Psoas muscle (tissue), 7 donors: ENCODE measurements at regions not wholly inside any gene's neighbourhood (a gene's known extent, or its start where the extent isn't known, plus 50 kb on each side); places are given as distances from the start of the nearest gene placed in this dataset.

Source experiments
- ATAC-seq, 4 donors: fragments of 200-7000 bp; cut with Tn5 transposase; one replicate each; pipeline ENCODE4 v1.9.1; 2020; ENCODE audit warnings: moderate library complexity in 3 of 4, mild to moderate bottlenecking in 2 of 4
- DNase-seq, 2 donors: peaks; one replicate each; pipeline ENCODE4 v3.0.0-alpha.2; 2020
- H3K27ac ChIP-seq: fragments of 200-600 bp; one replicate; pipeline ENCODE4 v1.8.0; 2022
- H3K27me3 ChIP-seq, 3 donors: fragments of 200-600 bp in 1 of 3; one replicate each; pipeline versions ENCODE4 v1.6.1 to v1.8.0; 2013 to 2022; ENCODE audit warnings: low read length in 2 of 3, mild to moderate bottlenecking in 2 of 3, moderate library complexity in 1 of 3; ENCODE audit not compliant: insufficient read depth in 3 of 3
- H3K36me3 ChIP-seq, 2 donors: fragments of 200-600 bp in 1 of 2; one replicate each; pipeline versions ENCODE4 v1.6.1 to v1.8.0; 2013 to 2022; ENCODE audit warnings: low read depth in 1 of 2, mild to moderate bottlenecking in 1 of 2, moderate library complexity in 1 of 2; ENCODE audit not compliant: insufficient read depth in 1 of 2
- H3K4me1 ChIP-seq: fragments of 200-600 bp; one replicate; pipeline ENCODE4 v1.8.0; 2022
- H3K4me3 ChIP-seq: fragments of 200-600 bp; one replicate; pipeline ENCODE4 v1.8.0; 2022; ENCODE audit warnings: mild to moderate bottlenecking
- H3K9me3 ChIP-seq: fragments of 200-600 bp; one replicate; pipeline ENCODE4 v1.8.0; 2022
- WGBS, 3 donors: extraction: QIAGEN DNeasy Blood & Tissue Kit; methylation state at CpG; one replicate each; pipeline versions ENCODE4 v1.1.6 to v1.1.7; 2013; 5-methylcytosine and 5-hydroxymethylcytosine counted together
- intact Hi-C, 2 donors: fragments of 100-400 bp; cut with DNase I; formaldehyde crosslinking; loops; one replicate each; pipeline versions ENCODE4 v1.11.0 to v1.14.2; 2022
- TF ChIP-seq, protein P1 (sequence below): fragments of 200-600 bp; IDR thresholded peaks from one replicate; pipeline ENCODE4 v1.8.0; 2022; ENCODE audit warnings: antibody characterized with exemption
- donor health status: healthy with polysubstance abuse.
- donor health status: DM: no; HTN: no; CAD: no; lungs with moderate emphysema.
- donor health status: Bipolar disorder and iron deficiency.
- donor health status: healthy.
- donor health status: DM: yes; HTN: yes; CAD: no.
- donor health status: DM: no; HTN: no; CAD: no.
- donor health status: DM: yes; HTN: yes; CAD: no.

DNA sequence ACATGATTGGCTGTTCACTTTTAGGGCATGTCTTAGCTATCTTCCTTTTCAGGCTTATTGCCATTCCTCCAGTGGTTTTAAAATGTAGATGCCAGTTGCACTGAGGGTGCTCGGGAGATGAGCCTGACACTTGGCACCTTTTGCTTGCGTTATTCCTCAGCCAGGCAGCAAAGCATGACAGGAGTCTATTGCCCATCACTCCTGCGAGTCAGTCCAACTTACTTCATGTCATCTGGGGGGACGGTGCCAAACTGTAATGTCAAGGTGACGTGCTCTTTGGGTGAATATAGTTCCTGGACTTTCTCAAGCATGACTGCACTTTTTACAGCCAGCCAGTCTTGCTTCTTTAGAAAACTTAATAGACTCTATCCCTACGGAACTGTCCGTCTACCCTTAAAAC is 406.0 kb upstream of the C2CD4B start:
- Histone ChIP-seq H3K36me3 (no peaks in the 10 kb centered on the region), H3K27ac (no peak overlapping the region), H3K4me1 (peaks cover 30% of the 10 kb centered on the region), H3K27me3 (no peaks in the 10 kb centered on the region), H3K9me3 (no peaks in the 10 kb centered on the region), H3K4me3 (no peak overlapping the region)
- TF ChIP-seq, protein P1, sequence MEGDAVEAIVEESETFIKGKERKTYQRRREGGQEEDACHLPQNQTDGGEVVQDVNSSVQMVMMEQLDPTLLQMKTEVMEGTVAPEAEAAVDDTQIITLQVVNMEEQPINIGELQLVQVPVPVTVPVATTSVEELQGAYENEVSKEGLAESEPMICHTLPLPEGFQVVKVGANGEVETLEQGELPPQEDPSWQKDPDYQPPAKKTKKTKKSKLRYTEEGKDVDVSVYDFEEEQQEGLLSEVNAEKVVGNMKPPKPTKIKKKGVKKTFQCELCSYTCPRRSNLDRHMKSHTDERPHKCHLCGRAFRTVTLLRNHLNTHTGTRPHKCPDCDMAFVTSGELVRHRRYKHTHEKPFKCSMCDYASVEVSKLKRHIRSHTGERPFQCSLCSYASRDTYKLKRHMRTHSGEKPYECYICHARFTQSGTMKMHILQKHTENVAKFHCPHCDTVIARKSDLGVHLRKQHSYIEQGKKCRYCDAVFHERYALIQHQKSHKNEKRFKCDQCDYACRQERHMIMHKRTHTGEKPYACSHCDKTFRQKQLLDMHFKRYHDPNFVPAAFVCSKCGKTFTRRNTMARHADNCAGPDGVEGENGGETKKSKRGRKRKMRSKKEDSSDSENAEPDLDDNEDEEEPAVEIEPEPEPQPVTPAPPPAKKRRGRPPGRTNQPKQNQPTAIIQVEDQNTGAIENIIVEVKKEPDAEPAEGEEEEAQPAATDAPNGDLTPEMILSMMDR: no peak
- DNase-seq (no peak), ATAC-seq (peak; percentile 48 to 77 (median 62))
- intact Hi-C loops: loop anchor here in 1 of 2 donors (2.0 to 5.0 kb wide), 2 partner anchors 32 to 46 kb away; no protein-coding TSS in a partner anchor
- 37 to 55% (median 44%) methylated on average over 7 of the region's 7 CpGs for WGBS, 3 donors

DNA sequence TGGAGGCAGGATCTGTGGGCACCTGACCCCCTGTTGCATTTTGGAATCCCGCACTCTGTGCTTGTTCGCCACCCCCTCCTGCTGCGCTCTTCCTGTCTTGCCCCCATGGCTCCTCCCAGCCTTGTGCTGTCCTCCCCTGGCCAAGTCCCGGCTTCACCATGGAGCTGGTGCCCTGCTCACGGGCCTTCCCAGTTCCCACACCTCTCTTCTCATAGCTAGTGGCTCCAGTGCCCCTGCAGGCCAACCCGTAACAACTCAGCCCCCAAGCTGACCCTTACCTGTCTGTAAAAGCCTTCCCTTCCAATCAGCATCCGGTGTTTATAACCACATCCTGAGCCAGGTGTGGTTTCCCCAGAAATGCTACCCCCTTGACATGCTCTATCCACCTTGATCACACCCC is 407.7 kb upstream of the C2CD4B start:
- Histone ChIP-seq H3K9me3 (no peaks in the 10 kb centered on the region), H3K36me3 (no peaks in the 10 kb centered on the region), H3K4me1 (peaks cover 20% of the 10 kb centered on the region), H3K4me3 (no peak overlapping the region), H3K27me3 (no peaks in the 10 kb centered on the region), H3K27ac (no peak overlapping the region)
- intact Hi-C loops: loop anchor here in 1 of 2 donors (5.0 kb wide), 1 partner anchor 45 kb away; no protein-coding TSS in a partner anchor
- 91 to 99% (median 93%) methylated on average over 7 of the region's 7 CpGs for WGBS, 3 donors
- ATAC-seq: no peak
- DNase-seq: no peak
- TF ChIP-seq, protein P1: no peak

DNA sequence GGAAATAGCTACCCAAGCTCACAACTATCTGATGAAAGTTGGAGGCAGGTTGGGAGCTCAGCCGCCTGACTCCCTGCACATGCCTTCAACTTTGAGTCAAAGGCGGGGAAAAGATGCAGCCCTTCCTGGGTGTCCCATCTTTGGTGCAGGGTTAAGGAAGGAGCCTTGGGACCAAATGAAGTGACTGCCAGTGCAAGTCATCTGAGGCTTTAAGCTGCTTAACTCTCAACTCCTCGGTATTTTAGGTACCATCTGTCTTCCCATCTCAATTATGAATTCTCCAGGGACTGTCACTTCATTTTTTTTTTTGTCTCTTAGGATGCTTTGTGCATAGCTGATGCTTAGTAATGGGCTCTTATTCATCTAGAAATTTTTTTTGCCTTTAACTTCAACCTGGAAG is 408.8 kb upstream of the C2CD4B start:
- H3K4me1 ChIP-seq: peaks cover 17% of the 10 kb centered on the region
- no peaks in the 10 kb centered on the region for H3K9me3 ChIP-seq
- WGBS, 3 donors: 70 to 76% (median 72%) methylated on average over 3 of the region's 3 CpGs
- intact Hi-C loops: loop anchor here in 1 of 2 donors (5.0 kb wide), 1 partner anchor 43 kb away; no protein-coding TSS in a partner anchor
- no peak for DNase-seq
- H3K27me3 ChIP-seq: no peaks in the 10 kb centered on the region
- H3K36me3 ChIP-seq: no peaks in the 10 kb centered on the region
- H3K4me3 ChIP-seq: no peak overlapping the region
- no peak for ATAC-seq
- TF ChIP-seq, protein P1: no peak
- no peak overlapping the region for H3K27ac ChIP-seq

DNA sequence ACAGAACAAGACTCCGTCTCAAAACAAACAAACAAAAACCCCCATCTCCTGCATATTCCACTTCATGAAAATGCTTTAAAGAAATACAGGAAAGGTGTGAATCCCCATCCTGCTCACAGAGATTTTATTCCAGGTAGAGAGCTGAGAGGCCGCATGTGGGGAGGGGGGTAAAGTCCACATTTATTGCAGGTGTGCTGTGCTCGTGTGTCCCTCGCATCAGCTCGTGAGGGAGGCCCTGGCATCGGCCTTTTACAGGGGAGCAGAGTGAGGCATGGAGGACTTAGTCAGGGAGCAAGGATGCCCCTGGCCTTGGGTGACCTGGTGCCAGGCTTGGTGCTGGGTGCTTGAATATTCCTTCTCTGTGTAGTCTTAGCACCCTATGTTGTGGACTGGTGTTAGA is 413.5 kb upstream of the C2CD4B start:
- Histone ChIP-seq H3K9me3 (no peaks in the 10 kb centered on the region), H3K27ac (no peak overlapping the region), H3K27me3 (no peaks in the 10 kb centered on the region), H3K4me3 (no peak overlapping the region), H3K36me3 (no peaks in the 10 kb centered on the region), H3K4me1 (no peaks in the 10 kb centered on the region)
- DNase-seq: no peak
- WGBS, 3 donors: 91 to 95% (median 92%) methylated on average over 6 of the region's 6 CpGs
- TF ChIP-seq, protein P1: no peak
- intact Hi-C loops: no loop called here
- ATAC-seq: no peak

DNA sequence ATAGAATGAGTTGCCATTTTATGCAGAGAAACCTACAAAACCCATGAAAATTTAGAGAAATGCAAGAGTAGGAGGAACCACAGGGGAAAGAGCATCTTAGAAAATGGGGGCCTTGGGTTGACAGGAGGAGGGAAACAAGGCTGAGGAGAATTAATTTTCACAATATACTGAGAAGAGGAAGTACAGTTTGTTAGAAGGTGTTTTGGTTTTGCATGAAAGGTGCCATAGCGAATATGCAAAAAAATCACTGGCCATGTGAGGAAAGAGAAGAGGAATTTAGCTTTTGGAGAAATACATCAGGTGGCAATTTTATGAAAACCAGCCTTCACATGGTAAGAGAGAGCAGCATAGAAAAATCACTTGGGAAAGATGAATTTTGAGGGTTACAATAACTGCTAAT is 413.9 kb upstream of the C2CD4B start:
- intact Hi-C loops: no loop called here
- TF ChIP-seq, protein P1: no peak
- DNase-seq (no peak), ATAC-seq (no peak)
- H3K27me3 ChIP-seq: no peaks in the 10 kb centered on the region
- H3K27ac ChIP-seq: no peak overlapping the region
- no peaks in the 10 kb centered on the region for H3K36me3 ChIP-seq
- no peak overlapping the region for H3K4me3 ChIP-seq
- no peaks in the 10 kb centered on the region for H3K9me3 ChIP-seq
- peaks cover 3% of the 10 kb centered on the region for H3K4me1 ChIP-seq
- 93 to 94% (median 94%) methylated on average over 1 of the region's 1 CpG for WGBS, 3 donors
